ENCODE measurements at regions not wholly inside any gene's neighbourhood (a gene's known extent, or its start where the extent isn't known, plus 50 kb on each side); places are given as distances from the start of the nearest gene placed in this dataset.
"Not testable (repeated sequence)": the region's sequence is repeated elsewhere in the genome, so short reads cannot be mapped to it uniquely, and the experiment has no call there.

DNA sequence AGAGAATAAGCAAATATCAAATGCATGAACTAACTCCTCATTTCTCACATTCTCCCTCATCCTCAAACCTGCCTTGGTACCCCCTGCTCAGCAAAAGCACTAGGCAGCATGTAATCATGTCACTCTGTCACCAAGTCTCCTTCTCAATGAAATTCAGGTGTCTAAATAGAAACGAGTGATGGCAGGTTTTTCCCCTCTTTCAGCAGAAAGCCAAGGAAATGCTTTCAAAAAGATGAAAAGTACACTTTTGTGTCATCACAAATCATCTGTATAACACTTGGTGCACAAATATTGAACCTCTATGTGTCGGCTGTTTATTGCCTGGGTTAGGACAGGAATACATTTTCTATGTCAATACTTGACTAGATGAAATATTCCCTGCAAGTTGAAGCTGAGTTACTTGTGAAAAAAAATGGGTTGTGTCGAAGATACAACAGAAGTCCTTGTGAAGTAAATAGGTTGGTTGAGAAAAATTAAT, 285.1 kb upstream of the MAGEB18 start:
- no peak for FAIRE-seq
- no peak for TF ChIP-seq POLR2AphosphoS5 (IDR thresholded peaks at IDR 0.05; ENCODE audit: low read depth, low read length)
- no peak for TF ChIP-seq TAF1 (IDR thresholded peaks at IDR 0.05; ENCODE audit: low read depth, low read length)
- no peak for TF ChIP-seq POU2F2 (IDR thresholded peaks at IDR 0.05; ENCODE audit: low read depth, low read length)
- no peak for TF ChIP-seq PAX5 (IDR thresholded peaks at IDR 0.05; ENCODE audit: insufficient read depth, low read length, severe bottlenecking)
- no peak for TF ChIP-seq SPI1 (IDR thresholded peaks at IDR 0.05; ENCODE audit: low read depth, low read length)
- no peak for TF ChIP-seq POLR2A (IDR thresholded peaks at IDR 0.05; ENCODE audit: low read depth, low read length)
- no peak for DNase-seq (ENCODE audit: insufficient read length, low spot score)

DNA sequence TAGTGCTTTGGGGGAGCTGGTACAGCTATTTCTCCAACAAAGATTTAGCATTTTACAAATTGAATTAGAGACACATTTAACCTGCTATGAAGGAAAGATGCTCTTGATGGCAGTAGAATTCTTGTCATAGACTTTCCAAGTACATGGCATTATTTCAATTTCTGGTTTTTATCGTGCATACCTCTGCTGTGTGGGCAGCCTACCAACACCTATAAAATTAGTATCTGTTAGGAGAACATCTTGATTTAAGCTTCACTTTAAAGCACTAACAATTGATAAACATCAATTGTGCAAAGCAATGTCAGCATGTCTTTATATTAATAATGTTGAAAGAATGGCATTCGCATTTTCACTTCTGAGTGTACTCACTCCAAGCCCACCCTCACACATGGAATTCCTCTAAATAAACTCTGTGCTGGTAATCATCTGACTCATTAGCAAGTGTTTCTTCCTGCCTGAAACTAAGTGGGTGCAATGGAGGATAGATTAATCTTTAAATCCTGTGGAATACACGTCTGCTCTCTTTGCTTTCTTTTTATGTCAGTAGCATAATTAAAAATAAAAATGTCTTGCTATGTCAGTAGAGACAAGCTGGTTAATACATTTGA, 279.8 kb upstream of the MAGEB18 start:
- DNase-seq (ENCODE audit: insufficient read length, low spot score) (no peak), FAIRE-seq (no peak)
- TF ChIP-seq POU2F2 (IDR thresholded peaks at IDR 0.05; ENCODE audit: low read depth, low read length), result no peak
- TF ChIP-seq TAF1 (IDR thresholded peaks at IDR 0.05; ENCODE audit: low read depth, low read length), result no peak
- no peak for TF ChIP-seq POLR2AphosphoS5 (IDR thresholded peaks at IDR 0.05; ENCODE audit: low read depth, low read length)
- no peak for TF ChIP-seq POLR2A (IDR thresholded peaks at IDR 0.05; ENCODE audit: low read depth, low read length)
- TF ChIP-seq PAX5 (IDR thresholded peaks at IDR 0.05; ENCODE audit: insufficient read depth, low read length, severe bottlenecking), result no peak

DNA sequence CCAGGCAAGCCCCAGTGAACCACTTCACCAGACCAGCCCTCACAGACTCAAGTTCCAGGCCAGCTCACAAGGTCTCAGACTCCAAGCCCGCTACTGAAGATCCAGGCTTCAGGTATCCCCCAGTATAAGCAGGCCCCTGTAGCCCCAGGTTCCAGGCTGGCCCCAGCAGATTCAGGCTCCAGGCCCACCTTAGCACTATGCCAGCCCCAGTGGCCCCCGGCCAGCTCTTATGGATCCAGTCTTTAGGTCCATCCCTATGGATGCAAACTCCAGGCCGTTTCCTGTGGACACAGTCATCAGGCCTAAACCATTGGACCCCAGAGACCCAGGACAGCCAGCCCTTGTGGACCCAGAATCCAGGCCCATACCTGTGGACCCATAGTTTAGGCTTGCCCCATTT, 277.8 kb upstream of the MAGEB18 start:
- FAIRE-seq (no peak), DNase-seq (ENCODE audit: insufficient read length, low spot score) (no peak)
- TF ChIP-seq PAX5 (IDR thresholded peaks at IDR 0.05; ENCODE audit: insufficient read depth, low read length, severe bottlenecking), result no peak
- TF ChIP-seq POLR2AphosphoS5 (IDR thresholded peaks at IDR 0.05; ENCODE audit: low read depth, low read length), result no peak
- no peak for TF ChIP-seq POU2F2 (IDR thresholded peaks at IDR 0.05; ENCODE audit: low read depth, low read length)
- no peak for TF ChIP-seq SPI1 (IDR thresholded peaks at IDR 0.05; ENCODE audit: low read depth, low read length)
- no peak for TF ChIP-seq TAF1 (IDR thresholded peaks at IDR 0.05; ENCODE audit: low read depth, low read length)
- no peak for TF ChIP-seq POLR2A (IDR thresholded peaks at IDR 0.05; ENCODE audit: low read depth, low read length)

DNA sequence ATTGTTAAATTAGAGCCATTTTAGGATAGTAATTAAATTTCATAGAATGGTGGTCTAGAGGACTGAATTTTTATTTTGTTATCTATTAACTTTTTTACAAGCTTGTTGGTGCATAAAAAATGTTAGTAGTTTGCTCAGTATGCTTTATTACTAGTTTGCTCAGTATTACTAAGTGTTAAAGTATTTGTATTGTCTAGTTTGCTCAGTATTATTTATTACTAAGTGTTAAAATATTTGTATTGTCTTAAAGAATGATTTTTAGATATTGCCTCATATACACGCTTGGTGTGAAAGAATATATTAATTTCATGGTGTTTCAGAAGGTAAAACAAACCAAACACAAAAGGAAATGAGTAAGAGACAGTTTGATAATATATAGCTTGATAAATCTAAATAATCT, 268.4 kb upstream of the MAGEB18 start:
- DNase-seq (ENCODE audit: insufficient read length, low spot score), result no peak
- FAIRE-seq, result no peak

DNA sequence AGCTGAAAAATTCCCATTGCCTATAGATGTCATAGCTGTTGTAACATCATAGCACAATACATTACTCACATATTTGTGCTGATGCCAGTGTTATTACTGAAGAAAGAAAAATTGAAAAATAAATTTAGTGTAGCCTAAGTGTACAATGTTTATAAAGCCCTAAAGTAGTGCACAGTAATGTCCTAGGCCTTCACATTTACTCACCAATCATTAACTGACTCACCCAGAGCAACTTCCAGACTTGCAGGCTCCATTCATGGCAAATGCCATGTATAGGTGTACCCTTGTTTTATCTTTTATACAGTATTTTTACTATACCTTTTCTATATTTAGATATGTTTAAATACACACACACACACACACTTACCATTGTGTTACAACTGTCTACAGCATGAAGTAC, 265.4 kb upstream of the MAGEB18 start:
- no peak for TF ChIP-seq POLR2A (IDR thresholded peaks at IDR 0.05; ENCODE audit: low read depth, low read length)
- TF ChIP-seq POU2F2 (IDR thresholded peaks at IDR 0.05; ENCODE audit: low read depth, low read length), result no peak
- no peak for TF ChIP-seq PAX5 (IDR thresholded peaks at IDR 0.05; ENCODE audit: insufficient read depth, low read length, severe bottlenecking)
- no peak for TF ChIP-seq POLR2AphosphoS5 (IDR thresholded peaks at IDR 0.05; ENCODE audit: low read depth, low read length)
- no peak for TF ChIP-seq SPI1 (IDR thresholded peaks at IDR 0.05; ENCODE audit: low read depth, low read length)
- TF ChIP-seq TAF1 (IDR thresholded peaks at IDR 0.05; ENCODE audit: low read depth, low read length), result no peak
- DNase-seq (ENCODE audit: insufficient read length, low spot score) (no peak), FAIRE-seq (no peak)

More for the DNA sequence above, 268.4 kb upstream of the MAGEB18 start:
- TF ChIP-seq PAX5 (IDR thresholded peaks at IDR 0.05; ENCODE audit: insufficient read depth, low read length, severe bottlenecking) (no peak), POLR2AphosphoS5 (IDR thresholded peaks at IDR 0.05; ENCODE audit: low read depth, low read length) (no peak), POU2F2 (IDR thresholded peaks at IDR 0.05; ENCODE audit: low read depth, low read length) (no peak), TAF1 (IDR thresholded peaks at IDR 0.05; ENCODE audit: low read depth, low read length) (no peak), POLR2A (IDR thresholded peaks at IDR 0.05; ENCODE audit: low read depth, low read length) (no peak)

DNA sequence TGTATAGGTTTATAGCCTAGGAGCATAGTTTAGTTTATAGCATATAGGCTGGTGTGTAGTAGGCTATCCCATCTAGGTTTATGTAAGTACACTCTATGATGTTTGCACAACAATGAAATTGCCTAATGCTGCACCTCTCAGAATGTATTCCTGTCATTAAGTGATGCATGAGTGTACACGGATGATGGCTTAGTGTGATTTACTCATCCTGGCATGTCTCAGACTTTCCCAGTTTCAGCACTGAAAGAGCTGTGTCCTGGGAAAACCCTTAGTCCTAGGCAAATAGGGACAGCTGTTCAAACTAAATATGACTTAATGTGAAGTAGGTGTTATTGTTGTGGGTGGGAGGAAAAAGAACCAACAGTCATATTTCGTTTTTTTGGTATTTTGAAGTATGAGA, 264.9 kb upstream of the MAGEB18 start:
- TF ChIP-seq SPI1 (IDR thresholded peaks at IDR 0.05; ENCODE audit: low read depth, low read length), result no peak
- TF ChIP-seq TAF1 (IDR thresholded peaks at IDR 0.05; ENCODE audit: low read depth, low read length), result no peak
- no peak for TF ChIP-seq POLR2A (IDR thresholded peaks at IDR 0.05; ENCODE audit: low read depth, low read length)
- TF ChIP-seq POU2F2 (IDR thresholded peaks at IDR 0.05; ENCODE audit: low read depth, low read length), result no peak
- no peak for TF ChIP-seq PAX5 (IDR thresholded peaks at IDR 0.05; ENCODE audit: insufficient read depth, low read length, severe bottlenecking)
- TF ChIP-seq POLR2AphosphoS5 (IDR thresholded peaks at IDR 0.05; ENCODE audit: low read depth, low read length), result no peak
- DNase-seq (ENCODE audit: insufficient read length, low spot score), result no peak
- peak; percentile 33 for FAIRE-seq

DNA sequence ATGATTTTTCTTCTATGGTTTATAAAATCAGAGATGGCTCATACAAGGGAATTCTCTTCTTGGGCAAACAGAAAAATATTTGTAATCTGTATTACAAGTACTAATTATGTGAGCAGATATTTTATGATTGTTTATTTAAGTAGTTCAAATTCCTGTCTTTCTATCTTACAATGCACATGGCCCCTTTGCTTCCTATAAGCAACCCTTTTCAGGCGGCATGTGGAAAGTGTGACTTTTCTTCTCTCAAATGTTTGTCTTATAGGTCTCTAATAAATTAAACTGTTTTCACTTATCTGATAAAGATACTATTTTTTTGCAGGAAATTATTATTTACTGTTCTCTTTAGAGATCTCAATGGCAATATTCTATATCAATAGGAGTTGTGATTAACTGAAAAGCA, 259.3 kb upstream of the MAGEB18 start:
- DNase-seq (ENCODE audit: insufficient read length, low spot score) (no peak), FAIRE-seq (no peak)
- TF ChIP-seq SPI1 (IDR thresholded peaks at IDR 0.05; ENCODE audit: low read depth, low read length) (no peak), POLR2AphosphoS5 (IDR thresholded peaks at IDR 0.05; ENCODE audit: low read depth, low read length) (no peak), POLR2A (IDR thresholded peaks at IDR 0.05; ENCODE audit: low read depth, low read length) (no peak), PAX5 (IDR thresholded peaks at IDR 0.05; ENCODE audit: insufficient read depth, low read length, severe bottlenecking) (no peak), POU2F2 (IDR thresholded peaks at IDR 0.05; ENCODE audit: low read depth, low read length) (no peak), TAF1 (IDR thresholded peaks at IDR 0.05; ENCODE audit: low read depth, low read length) (no peak)

DNA sequence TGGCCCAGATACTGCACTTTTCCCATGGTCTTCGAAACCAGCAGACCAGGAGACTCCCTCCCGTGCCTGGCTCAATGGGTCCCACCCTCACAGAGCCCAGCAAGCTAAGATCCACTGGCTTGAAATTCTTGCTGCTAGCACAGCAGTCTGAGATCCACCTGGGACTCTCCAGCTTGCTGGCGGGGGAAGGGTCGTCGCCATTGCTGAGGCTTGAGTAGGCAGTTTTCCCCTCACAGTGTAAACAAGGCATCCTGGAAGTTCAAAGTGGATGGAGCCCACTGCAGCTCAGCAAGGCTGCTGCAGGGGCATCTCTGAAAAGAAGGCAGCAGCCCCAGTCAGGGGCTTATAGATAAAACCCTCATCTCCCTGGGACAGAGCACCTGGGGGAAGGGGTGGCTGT, 255.6 kb upstream of the MAGEB18 start:
- not testable (repeated sequence) for DNase-seq (ENCODE audit: insufficient read length, low spot score)

DNA sequence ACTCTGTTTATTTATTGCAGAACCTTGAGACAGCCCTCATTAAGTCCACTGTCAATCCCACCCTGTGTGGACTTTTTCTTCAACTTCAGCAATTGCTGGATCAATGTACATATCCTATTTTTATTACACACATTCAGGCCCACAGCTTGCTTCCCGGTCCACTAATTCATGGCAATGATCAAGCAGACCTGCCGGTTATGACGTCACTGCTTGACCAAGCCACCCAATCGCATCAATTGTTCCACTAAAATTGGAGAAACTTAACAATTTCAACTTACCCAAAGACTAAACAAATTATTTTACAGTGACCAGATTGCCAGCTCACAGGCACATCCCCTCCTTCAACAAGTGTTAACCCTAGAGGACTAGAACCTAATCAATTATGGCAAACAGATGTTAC, 240.4 kb upstream of the MAGEB18 start:
- FAIRE-seq, result no peak
- no peak for DNase-seq (ENCODE audit: insufficient read length, low spot score)
- TF ChIP-seq POLR2AphosphoS5 (IDR thresholded peaks at IDR 0.05; ENCODE audit: low read depth, low read length), result no peak
- TF ChIP-seq POU2F2 (IDR thresholded peaks at IDR 0.05; ENCODE audit: low read depth, low read length), result no peak
- no peak for TF ChIP-seq SPI1 (IDR thresholded peaks at IDR 0.05; ENCODE audit: low read depth, low read length)
- TF ChIP-seq POLR2A (IDR thresholded peaks at IDR 0.05; ENCODE audit: low read depth, low read length), result no peak
- no peak for TF ChIP-seq PAX5 (IDR thresholded peaks at IDR 0.05; ENCODE audit: insufficient read depth, low read length, severe bottlenecking)
- no peak for TF ChIP-seq TAF1 (IDR thresholded peaks at IDR 0.05; ENCODE audit: low read depth, low read length)

More for the DNA sequence above, 255.6 kb upstream of the MAGEB18 start:
- not testable (repeated sequence) for FAIRE-seq

DNA sequence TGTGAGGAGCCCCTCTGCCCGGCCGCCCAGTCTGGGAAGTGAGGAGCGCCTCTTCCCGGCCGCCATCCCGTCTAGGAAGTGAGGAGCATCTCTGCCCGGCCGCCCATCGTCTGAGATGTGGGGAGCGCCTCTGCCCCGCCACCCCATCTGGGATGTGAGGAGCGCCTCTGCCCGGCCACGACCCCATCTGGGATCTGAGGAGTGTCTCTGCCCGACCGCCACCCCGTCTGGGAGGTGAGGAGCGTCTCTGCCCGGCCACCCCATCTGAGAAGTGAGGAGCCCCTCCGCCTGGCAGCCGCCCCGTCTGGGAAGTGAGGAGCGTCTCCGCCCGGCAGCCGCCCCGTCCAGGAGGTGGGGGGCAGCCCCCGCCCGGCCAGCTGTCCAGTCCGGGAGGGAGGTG, 232.4 kb upstream of the MAGEB18 start:
- DNase-seq (ENCODE audit: insufficient read length, low spot score); FAIRE-seq: not testable (repeated sequence)
